Hematopoietic multipotent progenitor cell treated with erythropoietin and hydrocortisone succinate and interleukin-3 and kit ligand, for 15 days (in vitro differentiated cells): ENCODE measurements at regions not wholly inside any gene's neighbourhood (a gene's known extent, or its start where the extent isn't known, plus 50 kb on each side); places are given as distances from the start of the nearest gene placed in this dataset.
"Not testable (repeated sequence)": the region's sequence is repeated elsewhere in the genome, so short reads cannot be mapped to it uniquely, and the experiment has no call there.

Experiments
- DNase-seq: peaks from one replicate; pipeline ENCODE4 v3.0.0-alpha.2; 2015; ENCODE audit warnings: low spot score

- no peak for DNase-seq
Measured at GRCh38 chr1:58934706-58935105, 150.9 kb upstream of the JUN start.

DNA sequence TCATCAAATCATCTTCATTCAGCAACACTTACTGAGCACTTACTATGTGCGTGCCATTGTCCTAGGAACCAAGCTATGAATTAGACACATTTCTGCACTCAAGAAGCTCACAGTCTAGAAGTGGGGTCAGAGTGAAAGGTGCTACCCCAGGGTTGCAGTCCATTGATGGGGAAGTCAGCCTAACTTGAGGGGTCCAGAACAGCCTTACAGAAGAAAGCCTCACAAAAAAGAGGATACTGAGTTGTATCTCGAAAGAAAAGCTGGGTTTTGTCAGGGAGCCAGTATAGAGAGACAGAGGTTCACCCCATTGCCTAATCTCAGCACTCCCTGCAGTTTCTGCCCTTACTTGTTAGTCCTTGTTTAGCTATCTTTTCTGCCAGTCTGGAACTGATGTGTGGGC lies 153.1 kb upstream of the JUN start:
- DNase-seq = no peak

- no peak for DNase-seq
Measured at GRCh38 chr1:58939146-58939545, 155.3 kb upstream of the JUN start.

- no peak for DNase-seq
Measured at GRCh38 chr1:58939666-58940370, 156.0 kb upstream of the JUN start.

DNA sequence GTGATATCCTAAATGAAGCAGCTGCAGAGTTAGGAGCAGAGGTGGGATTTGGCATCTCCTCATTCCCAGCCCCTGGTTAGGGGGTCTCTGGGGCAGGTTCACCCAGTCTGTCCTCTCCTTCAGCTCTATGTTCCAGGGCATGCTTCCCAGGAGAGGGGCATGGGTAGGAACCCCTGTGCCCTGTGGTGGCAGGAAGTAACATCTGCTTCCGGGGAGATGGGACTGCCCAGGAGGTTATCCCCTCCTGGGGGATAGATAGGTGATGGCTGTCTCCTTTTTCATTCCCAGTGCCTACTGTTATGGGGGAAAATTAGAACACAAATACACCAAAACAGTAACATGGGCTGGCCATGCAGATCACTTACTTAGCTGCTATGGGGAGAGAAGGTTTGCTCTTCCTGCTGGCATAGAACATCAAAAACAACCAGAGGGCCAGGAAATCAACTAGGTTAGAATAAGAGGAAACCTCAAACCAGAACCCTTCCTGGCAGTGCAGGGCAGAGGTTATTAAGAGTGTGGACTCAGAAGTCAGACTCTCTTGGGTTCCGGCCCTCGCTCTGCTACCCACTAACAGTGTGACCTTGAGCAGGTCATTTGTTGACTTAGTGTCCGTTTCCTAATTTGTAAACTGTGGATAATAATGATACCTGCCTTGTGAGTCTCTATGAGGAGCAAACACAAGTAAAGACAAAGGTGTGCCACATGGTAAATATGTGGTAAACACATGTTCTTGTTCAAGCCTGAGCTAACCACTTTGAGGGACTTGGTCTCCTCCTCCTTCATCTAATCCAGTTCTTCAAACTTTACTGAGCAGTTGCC lies 157.8 kb upstream of the JUN start:
- no peak for DNase-seq

- no peak for DNase-seq
Measured at GRCh38 chr1:58942759-58943191, 158.9 kb upstream of the JUN start.

- DNase-seq = no peak
Measured at GRCh38 chr1:58943776-58944175, 159.9 kb upstream of the JUN start.

DNA sequence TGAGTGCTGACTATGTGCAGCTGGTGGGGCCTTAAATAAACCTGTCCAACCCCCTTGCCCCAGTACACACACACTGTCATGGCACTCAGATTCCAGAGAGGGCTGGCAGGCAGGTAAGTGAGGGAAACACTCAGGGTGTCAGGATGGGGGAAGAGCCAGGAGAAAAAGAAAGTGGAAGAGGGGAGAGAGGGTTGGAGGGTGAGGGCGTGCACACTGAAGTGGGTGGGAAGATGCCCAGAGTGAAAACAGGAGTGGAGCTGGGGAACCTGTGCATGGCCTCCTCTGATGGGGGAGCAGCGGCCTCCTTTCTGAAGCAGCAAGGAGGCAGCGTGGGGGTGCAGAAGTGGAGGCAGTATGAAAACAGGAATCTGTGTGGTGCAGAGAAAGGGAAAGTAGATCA lies 160.6 kb upstream of the JUN start:
- DNase-seq = no peak

DNA sequence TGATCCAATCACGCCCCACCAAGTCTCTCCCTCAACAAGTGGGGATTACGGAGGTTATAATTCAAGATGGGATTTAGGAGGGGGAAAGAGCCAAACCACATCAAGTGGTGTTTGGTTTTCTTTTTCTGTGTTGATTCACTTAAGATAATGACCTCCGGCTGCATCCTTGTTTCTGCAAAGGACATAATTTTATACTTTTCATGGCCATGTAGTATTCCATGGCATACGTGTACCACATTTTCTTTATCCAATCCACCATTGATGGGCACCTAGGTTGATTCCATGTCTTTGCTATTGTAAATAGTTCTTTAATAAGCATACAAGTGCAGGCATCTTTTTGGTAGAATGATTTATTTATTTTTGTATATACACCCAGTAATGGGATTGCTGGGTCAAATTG lies 162.5 kb upstream of the JUN start:
- DNase-seq = no peak

DNA sequence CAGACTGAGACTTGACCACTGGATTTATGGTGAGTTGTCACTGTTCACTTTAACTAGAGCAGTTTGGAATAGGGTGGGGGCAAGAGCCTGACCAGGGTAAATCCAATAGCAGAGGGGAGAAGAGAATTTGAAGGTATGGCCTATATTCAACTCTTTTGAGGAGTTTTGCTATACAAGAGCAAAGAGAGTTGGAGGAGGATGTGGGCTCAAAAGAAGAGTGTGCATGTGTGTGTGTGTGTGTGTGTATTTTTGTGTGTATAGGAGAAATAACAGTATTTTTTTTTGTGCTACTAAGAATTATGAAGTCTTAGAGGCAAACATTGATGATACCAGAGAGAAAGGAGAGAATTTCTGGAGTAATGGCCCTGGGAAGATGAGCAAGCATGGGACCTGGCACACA lies 164.8 kb upstream of the JUN start:
- no peak for DNase-seq

DNA sequence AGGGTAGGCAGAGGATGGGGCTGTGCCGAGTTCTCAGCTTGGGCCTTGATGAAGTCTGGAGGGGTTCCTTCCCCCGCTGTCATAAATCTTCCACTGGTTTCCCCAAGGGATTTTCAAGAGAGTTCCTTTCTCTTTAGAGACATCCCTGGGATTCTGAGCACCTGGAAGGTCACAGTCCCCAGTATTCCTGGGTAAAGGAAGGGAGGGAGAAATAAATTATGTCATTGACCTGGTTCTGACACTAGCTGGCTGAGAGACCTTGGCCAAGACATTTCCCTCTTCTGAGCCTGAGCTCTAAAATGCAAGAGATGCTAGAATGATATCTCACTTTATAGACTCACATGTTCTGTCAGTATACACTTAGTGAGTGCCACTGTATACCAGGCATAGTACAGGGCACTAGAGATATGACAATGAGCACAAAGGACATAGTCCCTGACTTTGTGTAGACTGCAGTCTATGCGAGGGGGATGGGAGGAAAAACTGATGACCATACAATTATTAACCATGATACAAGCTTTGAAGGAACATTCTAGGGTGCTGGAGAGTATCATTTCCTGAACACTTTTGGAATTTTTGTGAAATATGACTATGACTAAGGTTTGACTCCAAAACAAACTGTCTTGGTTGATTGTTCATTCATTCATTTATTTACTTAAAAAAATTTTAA lies 165.8 kb upstream of the JUN start:
- DNase-seq = no peak

GRCh38 chr1:58950897-58951296 lies 167.1 kb upstream of the JUN start:
- no peak for DNase-seq

- DNase-seq = not testable (repeated sequence)
Measured at GRCh38 chr1:58953951-58954350, 170.1 kb upstream of the JUN start.

- DNase-seq = not testable (repeated sequence)
Measured at GRCh38 chr1:58963287-58963686, 179.4 kb upstream of the JUN start.

- DNase-seq = no peak
Measured at GRCh38 chr1:58964428-58964827, 180.6 kb upstream of the JUN start.

- DNase-seq = no peak
Measured at GRCh38 chr1:58964880-58965279, 181.0 kb upstream of the JUN start.

DNA sequence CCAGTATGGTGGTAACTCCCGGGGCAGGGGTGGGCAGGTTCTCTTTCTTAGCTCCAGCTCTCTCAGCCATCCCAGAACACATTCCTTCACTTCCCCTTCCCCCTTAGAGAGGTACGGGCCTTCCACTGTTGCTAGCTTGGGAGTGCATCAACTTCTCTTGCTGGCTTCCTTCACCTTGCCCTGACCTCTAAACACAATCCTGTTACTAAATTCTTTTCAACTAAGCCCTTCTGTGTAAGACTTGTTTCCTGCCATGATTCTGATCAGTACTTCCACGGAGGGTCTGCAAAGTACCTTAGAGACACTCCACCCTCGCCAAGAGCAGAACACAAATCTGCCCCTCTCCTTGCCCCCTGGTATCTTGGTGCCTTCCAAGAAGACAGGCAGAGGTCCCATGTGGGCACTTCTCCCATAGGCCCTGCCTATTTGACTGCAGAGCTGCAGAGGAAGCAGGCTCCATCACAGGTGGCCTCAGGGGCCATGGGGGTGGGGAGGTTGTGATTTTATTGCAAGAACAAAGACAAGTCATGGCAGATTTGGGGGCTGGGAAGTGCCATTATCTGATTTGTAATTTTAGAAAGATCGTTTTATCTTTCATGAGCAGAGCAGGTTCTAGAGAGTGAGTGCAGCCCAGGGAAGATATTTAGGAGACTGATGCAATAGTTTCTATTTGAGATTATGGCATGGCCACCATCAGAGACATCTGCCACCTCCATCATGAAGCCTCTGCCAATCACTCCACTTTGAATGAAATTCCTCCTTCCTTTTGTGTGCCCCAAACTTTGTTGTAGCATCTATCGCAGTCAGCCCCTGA lies 182.5 kb upstream of the JUN start:
- no peak for DNase-seq

GRCh38 chr1:58966917-58967740 lies 183.3 kb upstream of the JUN start:
- DNase-seq = no peak

DNA sequence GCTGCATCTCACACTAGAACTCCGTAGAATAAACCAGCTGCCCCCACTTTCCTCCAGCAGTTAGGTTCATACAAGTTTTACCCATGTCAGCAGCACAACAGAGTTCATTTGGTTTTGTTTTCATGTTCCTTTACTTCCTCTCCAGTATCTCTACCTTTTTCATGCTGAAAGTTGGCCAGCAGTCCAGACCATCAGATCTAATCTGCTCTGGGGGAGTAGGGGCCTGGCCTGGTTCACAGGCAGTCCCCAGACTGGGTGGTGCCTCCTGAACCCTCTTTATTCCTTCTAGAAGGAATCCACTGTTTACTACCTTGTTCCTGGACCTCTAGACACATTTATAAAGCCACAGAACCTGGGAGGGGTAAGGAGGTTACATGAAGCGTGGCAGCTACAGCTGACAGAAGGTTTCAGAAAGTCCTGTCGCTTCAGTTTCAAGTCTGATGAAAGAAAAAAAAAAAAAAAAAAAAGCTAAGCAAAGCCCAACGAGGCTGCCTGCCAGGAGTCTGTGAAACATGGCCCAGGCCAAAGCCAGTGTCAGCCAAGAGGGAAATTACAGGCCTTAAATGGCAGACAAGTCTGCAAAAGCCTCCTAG lies 184.6 kb upstream of the JUN start:
- DNase-seq = no peak

GRCh38 chr1:58969176-58969575 lies 185.3 kb upstream of the JUN start:
- DNase-seq = not testable (repeated sequence)

GRCh38 chr1:58971629-58972140 lies 187.8 kb upstream of the JUN start:
- no peak for DNase-seq
